Gastroesophageal sphincter (tissue), 4 donors: ENCODE measurements at regions not wholly inside any gene's neighbourhood (a gene's known extent, or its start where the extent isn't known, plus 50 kb on each side); places are given as distances from the start of the nearest gene placed in this dataset.

Experiments used
- ATAC-seq: fragments of 150-250 bp; one replicate; pipeline ENCODE4 v1.9.1; 2016; ENCODE audit warnings: mild to moderate bottlenecking, moderate library complexity
- H3K27ac ChIP-seq, 4 donors: fragments of 200-600 bp; sonication (generic) in 3 of 4; 1 replicate in 3 of 4; 2 replicates in 1 of 4; pipeline ENCODE4 v1.5.1; 2016 to 2019
- H3K27me3 ChIP-seq: fragments of 200-600 bp; sonication (generic); one replicate; pipeline ENCODE4 v1.5.1; 2019
- H3K36me3 ChIP-seq, 2 donors: fragments of 200-600 bp; sonication (generic); one replicate each; pipeline ENCODE4 v1.5.1; 2019; ENCODE audit warnings: control low read depth in 1 of 2
- H3K4me1 ChIP-seq, 3 donors: fragments of 200-600 bp; sonication (generic); 1 replicate in 2 of 3; 2 replicates in 1 of 3; pipeline ENCODE4 v1.5.1; 2016 to 2019; ENCODE audit warnings: control low read depth in 2 of 3
- H3K4me3 ChIP-seq, 2 donors: fragments of 200-600 bp; sonication (generic); one replicate each; pipeline ENCODE4 v1.5.1; 2019; ENCODE audit warnings: mild to moderate bottlenecking in 1 of 2, moderate library complexity in 1 of 2
- H3K9me3 ChIP-seq, 3 donors: fragments of 200-600 bp; sonication (generic); one replicate each; pipeline ENCODE4 v1.5.1; 2017 to 2019; ENCODE audit warnings: control low read depth in 2 of 3
- EP300 ChIP-seq: sonication (generic); formaldehyde crosslinking; IDR thresholded peaks from one replicate; pipeline ENCODE4 v1.6.1; 2017; ENCODE audit warnings: antibody characterized with exemption, mild to moderate bottlenecking
- POLR2A ChIP-seq, 2 donors: fragments of 450-650 bp; IDR thresholded peaks; one replicate each; pipeline ENCODE4 v1.6.1; 2017; ENCODE audit warnings: antibody characterized with exemption in 2 of 2, mild to moderate bottlenecking in 2 of 2, moderate library complexity in 1 of 2
- POLR2AphosphoS5 ChIP-seq: sonication (generic); formaldehyde crosslinking; IDR thresholded peaks from one replicate; pipeline ENCODE4 v1.6.1; 2017; ENCODE audit warnings: antibody characterized with exemption
- WGBS, 2 donors: methylation state at CpG; one replicate each; pipeline ENCODE4 v1.1.5; 2018; ENCODE audit warnings: low coverage in 1 of 2; 5-methylcytosine and 5-hydroxymethylcytosine counted together
- TF ChIP-seq, protein P1 (sequence below), 4 experiments: fragments of 200-600 bp in 2 of 4; fragments of 450-650 bp in 2 of 4; sonication (generic) in 1 of 4; IDR thresholded peaks; one replicate each; pipeline ENCODE4 v1.5.1; 2017 to 2019; ENCODE audit warnings: antibody characterized with exemption in 4 of 4, mild to moderate bottlenecking in 2 of 4, moderate library complexity in 2 of 4

- TF ChIP-seq POLR2A (IDR thresholded peaks at IDR 0.05) (no peak), POLR2AphosphoS5 (no peak), EP300 (no peak)
- TF ChIP-seq, protein P1, sequence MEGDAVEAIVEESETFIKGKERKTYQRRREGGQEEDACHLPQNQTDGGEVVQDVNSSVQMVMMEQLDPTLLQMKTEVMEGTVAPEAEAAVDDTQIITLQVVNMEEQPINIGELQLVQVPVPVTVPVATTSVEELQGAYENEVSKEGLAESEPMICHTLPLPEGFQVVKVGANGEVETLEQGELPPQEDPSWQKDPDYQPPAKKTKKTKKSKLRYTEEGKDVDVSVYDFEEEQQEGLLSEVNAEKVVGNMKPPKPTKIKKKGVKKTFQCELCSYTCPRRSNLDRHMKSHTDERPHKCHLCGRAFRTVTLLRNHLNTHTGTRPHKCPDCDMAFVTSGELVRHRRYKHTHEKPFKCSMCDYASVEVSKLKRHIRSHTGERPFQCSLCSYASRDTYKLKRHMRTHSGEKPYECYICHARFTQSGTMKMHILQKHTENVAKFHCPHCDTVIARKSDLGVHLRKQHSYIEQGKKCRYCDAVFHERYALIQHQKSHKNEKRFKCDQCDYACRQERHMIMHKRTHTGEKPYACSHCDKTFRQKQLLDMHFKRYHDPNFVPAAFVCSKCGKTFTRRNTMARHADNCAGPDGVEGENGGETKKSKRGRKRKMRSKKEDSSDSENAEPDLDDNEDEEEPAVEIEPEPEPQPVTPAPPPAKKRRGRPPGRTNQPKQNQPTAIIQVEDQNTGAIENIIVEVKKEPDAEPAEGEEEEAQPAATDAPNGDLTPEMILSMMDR (IDR thresholded peaks at IDR 0.05) = no peak
- WGBS, 2 donors = 88 to 91% methylated on average over 2 of the region's 2 CpGs
- Histone ChIP-seq H3K4me1 (no peaks in the 10 kb centered on the region), H3K9me3 (no peaks in the 10 kb centered on the region), H3K27ac (no peak overlapping the region), H3K27me3 (no peaks in the 10 kb centered on the region), H3K36me3 (no peaks in the 10 kb centered on the region), H3K4me3 (no peak overlapping the region)
- ATAC-seq = no peak
Measured at GRCh38 chr3:110791995-110792686, 279.5 kb upstream of the NECTIN3 start.

GRCh38 chr3:110793611-110794010 is 278.0 kb upstream of the NECTIN3 start:
- H3K27ac ChIP-seq = no peak overlapping the region
- WGBS, 2 donors = 63 to 85% methylated on average over 1 of the region's 1 CpG
- H3K4me3 ChIP-seq = no peak overlapping the region
- no peaks in the 10 kb centered on the region for H3K9me3 ChIP-seq
- ATAC-seq = no peak
- TF ChIP-seq POLR2AphosphoS5 (no peak), EP300 (no peak), POLR2A (IDR thresholded peaks at IDR 0.05) (no peak)
- TF ChIP-seq, protein P1 (IDR thresholded peaks at IDR 0.05) = no peak
- no peaks in the 10 kb centered on the region for H3K36me3 ChIP-seq
- no peaks in the 10 kb centered on the region for H3K4me1 ChIP-seq
- no peaks in the 10 kb centered on the region for H3K27me3 ChIP-seq

GRCh38 chr3:110795163-110795562 is 276.5 kb upstream of the NECTIN3 start:
- 47 to 69% methylated on average over 2 of the region's 2 CpGs for WGBS, 2 donors
- TF ChIP-seq, protein P1 (IDR thresholded peaks at IDR 0.05) = no peak
- TF ChIP-seq POLR2A (IDR thresholded peaks at IDR 0.05) (no peak), EP300 (no peak), POLR2AphosphoS5 (no peak)
- no peak overlapping the region for H3K27ac ChIP-seq

DNA sequence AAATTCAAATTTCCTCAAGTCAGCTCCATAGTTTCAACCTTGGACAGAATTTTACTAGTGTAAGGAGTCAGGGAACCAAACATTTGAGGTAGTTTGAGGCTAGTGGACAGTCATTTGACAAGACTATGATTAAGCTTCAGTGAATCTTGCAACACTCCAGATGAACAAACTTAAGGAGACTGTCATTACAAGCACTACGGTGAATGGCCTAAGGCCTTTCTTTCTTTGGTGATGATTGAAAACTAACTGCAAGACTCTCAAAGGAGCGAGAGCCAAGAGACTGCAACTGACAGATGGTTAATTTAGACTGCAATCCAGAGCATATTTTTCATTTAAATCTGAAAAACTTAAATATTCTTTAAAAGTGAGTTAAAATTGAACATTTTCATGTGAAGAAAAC is 272.3 kb upstream of the NECTIN3 start:
- Histone ChIP-seq H3K36me3 (no peaks in the 10 kb centered on the region), H3K9me3 (no peaks in the 10 kb centered on the region), H3K4me3 (no peak overlapping the region), H3K27me3 (no peaks in the 10 kb centered on the region), H3K27ac (no peak overlapping the region), H3K4me1 (no peaks in the 10 kb centered on the region)
- WGBS, 2 donors = 65 to 75% methylated on average over 2 of the region's 2 CpGs
- TF ChIP-seq, protein P1 (IDR thresholded peaks at IDR 0.05) = no peak
- ATAC-seq = no peak

More at GRCh38 chr3:110795163-110795562, 276.5 kb upstream of the NECTIN3 start:
- Histone ChIP-seq H3K36me3 (no peaks in the 10 kb centered on the region), H3K27me3 (no peaks in the 10 kb centered on the region), H3K9me3 (no peaks in the 10 kb centered on the region), H3K4me1 (no peaks in the 10 kb centered on the region), H3K4me3 (no peak overlapping the region)
- ATAC-seq = no peak

DNA sequence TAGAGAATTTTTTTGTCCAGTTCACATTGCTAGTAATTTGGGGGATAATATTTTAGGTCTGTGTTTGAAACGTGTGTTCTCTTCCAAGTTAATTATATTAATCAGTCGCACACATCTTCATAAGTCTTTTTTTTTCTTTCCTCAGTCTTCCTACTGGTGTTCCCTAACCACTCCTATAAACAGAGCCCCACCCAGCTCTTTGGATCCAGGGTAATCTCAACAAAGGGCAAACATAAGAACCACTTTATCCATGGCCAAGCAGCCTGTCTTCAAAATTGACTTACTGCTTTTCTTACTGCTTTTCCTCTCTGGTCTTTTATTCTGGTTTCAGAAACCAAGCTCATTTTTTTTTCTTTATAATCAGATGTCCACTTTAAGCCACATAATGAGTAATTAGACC is 266.8 kb upstream of the NECTIN3 start:
- Histone ChIP-seq H3K4me3 (no peak overlapping the region), H3K27ac (no peak overlapping the region), H3K9me3 (no peaks in the 10 kb centered on the region), H3K4me1 (no peaks in the 10 kb centered on the region), H3K27me3 (no peaks in the 10 kb centered on the region), H3K36me3 (no peaks in the 10 kb centered on the region)
- no peak for ATAC-seq
- 71 to 72% methylated on average over 2 of the region's 2 CpGs for WGBS, 2 donors
- TF ChIP-seq POLR2AphosphoS5 = no peak
- TF ChIP-seq POLR2A (IDR thresholded peaks at IDR 0.05) = no peak
- TF ChIP-seq, protein P1 (IDR thresholded peaks at IDR 0.05) = no peak
- TF ChIP-seq EP300 = no peak
